ENCODE measurements at regions not wholly inside any gene's neighbourhood (a gene's known extent, or its start where the extent isn't known, plus 50 kb on each side); places are given as distances from the start of the nearest gene placed in this dataset.

DNA sequence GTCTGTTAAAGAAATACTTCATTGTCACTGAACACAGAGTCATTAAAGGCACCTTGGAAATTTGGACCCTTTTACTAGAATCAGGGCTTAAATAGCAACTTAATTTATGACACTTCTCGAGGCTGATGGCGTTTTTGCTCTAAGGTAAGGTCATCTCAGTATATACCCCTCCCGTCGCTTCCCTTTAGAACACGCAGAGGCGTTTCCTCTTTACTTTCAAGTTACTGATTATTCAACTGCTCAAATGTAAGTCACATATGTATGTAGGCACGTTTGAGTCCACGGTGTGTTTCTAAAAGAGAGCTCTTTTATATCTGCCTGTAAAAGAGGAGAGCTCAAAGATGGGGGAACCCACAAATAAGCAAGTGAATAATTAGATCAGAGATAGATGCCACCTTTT lies 181.5 kb downstream of the TSHZ3 start:
- no peak for DNase-seq (ENCODE audit: low read depth)
- in situ Hi-C loops (cut with HindIII; ENCODE audit: low pct_unique_long_range_greater_than_20kb, low sequenced_read_pairs) = no loop called here

DNA sequence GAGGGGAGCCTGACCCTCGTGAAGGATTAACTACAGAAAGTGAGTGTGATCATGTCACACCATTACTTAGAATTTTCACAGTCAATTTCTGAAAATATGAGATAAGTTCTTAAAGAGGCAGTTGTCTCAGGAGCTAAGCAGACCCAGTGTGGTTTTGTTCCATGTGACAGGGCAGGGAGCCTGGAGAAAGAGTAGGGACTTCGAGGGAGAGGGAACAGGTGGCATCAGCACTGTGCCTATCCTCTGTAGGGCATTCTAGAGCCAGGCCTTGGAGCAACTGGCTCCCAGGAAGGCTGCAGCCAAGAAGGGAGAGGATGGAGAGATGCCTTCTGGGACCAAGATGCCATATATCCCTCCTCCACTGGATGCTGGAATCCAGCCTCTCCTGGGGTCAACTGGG lies 183.0 kb downstream of the TSHZ3 start:
- in situ Hi-C loops (cut with HindIII; ENCODE audit: low pct_unique_long_range_greater_than_20kb, low sequenced_read_pairs) = no loop called here
- no peak for DNase-seq (ENCODE audit: low read depth)

DNA sequence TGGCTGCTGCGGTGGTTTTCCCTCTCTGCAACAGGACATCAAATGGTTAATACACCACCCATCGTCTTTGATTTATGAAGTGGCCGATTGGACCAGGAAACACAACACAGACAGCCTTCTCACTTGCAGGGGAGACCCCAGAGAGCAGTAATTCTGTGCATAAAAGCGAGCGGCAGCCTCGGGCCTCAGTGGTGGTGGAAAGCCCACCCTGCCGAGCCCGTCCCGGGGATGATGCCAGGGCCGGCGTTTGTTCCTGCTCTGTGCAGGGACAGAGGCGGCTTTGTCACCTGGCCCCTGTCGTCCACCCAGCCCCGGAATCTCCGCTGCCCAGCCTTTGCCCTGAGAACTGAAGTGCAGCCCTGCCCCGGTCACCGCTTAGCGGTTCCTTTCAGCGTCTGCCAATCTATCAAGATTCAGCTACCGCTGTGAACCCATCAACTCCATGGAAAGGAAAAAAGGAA lies 184.4 kb downstream of the TSHZ3 start:
- no peak for DNase-seq (ENCODE audit: low read depth)
- in situ Hi-C loops (cut with HindIII; ENCODE audit: low pct_unique_long_range_greater_than_20kb, low sequenced_read_pairs) = no loop called here

DNA sequence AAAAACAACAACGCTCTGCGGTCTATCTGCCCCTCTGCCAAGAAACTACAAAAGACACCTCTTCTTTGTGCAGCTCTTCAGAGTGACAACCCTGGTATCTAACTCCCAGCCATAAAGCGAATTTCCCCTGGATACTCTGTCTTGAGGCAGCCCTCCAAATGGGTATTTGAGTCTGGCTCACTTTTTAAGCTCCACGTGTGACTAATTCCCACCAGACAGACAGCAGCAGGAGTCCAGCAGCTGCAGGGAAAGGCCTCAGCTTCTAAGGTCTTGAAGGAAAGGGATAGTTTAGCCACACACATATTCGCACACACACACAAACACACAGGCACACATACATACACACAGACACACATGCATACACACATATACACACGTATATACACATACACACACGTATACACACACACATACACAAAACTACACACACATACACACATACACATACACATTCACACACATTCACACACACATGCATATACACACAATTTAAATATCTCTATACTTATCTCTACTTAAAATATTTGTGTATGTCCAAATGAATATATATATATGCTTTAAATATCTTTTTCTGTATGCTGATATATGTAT lies 188.8 kb downstream of the TSHZ3 start:
- no peak for DNase-seq (ENCODE audit: low read depth)
- in situ Hi-C loops (cut with HindIII; ENCODE audit: low pct_unique_long_range_greater_than_20kb, low sequenced_read_pairs) = no loop called here

DNA sequence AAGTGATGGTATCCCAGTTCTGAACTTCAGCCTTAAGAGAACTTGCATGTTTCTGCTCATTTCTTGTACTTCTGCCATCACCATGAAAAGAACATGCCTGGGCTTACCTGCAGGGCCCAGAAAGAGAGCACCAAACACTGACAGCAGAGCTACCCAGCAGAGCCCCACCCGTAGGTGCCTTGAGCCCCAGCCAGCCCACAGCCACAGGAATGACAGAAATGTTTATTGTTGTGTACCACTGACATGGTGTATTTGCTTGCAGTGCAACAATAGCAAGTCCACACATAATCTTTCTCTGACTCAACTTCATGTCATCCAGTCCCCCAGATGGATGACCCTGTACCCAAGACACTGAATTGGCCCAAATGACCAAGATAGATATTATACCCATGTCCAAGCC lies 195.2 kb downstream of the TSHZ3 start:
- no peak for DNase-seq (ENCODE audit: low read depth)
- in situ Hi-C loops (cut with HindIII; ENCODE audit: low pct_unique_long_range_greater_than_20kb, low sequenced_read_pairs) = no loop called here

DNA sequence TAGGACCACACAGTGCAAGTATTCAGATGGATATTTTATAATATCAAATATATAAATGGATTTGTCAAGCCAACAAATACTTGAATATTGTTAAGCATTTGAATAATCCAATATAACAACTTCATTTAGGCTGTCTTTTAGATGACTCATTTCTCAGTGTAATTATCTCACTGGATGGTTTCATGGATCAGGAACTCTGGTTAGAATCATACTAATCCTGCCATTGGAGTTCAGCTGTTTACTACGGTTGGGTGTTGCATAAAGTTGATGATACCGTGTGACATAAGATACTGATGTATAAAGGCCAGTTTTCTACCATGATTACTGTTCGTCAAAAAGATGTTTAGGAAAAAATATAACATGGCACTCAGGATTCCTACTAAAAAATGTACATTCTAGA lies 196.3 kb downstream of the TSHZ3 start:
- DNase-seq (ENCODE audit: low read depth) = no peak
- in situ Hi-C loops (cut with HindIII; ENCODE audit: low pct_unique_long_range_greater_than_20kb, low sequenced_read_pairs) = no loop called here

DNA sequence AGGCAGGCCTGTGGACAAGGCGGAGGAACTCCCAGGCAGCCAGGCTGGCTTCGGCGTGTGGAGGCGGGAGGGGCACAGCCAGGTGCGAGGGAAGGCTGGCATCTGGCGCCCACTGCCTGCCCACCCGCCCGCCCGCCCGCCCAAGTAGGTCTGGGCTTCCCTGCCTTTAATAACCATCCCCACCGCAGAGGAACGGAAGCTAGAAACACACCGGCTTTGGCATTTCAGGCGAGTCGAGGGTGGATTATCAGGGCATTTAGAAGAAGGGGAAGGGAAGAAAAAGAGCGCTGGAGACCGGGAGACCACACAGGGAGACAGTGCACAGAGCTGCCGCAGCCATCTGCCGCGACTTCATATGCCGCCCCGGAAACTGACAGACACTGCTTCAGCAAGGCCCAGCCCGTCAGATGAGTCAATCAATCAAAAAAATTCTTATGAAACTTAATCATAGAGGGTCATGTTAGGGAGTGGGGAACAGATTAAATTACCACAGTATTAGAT lies 199.7 kb downstream of the TSHZ3 start:
- no peak for DNase-seq (ENCODE audit: low read depth)
- in situ Hi-C loops (cut with HindIII; ENCODE audit: low pct_unique_long_range_greater_than_20kb, low sequenced_read_pairs) = no loop called here

DNA sequence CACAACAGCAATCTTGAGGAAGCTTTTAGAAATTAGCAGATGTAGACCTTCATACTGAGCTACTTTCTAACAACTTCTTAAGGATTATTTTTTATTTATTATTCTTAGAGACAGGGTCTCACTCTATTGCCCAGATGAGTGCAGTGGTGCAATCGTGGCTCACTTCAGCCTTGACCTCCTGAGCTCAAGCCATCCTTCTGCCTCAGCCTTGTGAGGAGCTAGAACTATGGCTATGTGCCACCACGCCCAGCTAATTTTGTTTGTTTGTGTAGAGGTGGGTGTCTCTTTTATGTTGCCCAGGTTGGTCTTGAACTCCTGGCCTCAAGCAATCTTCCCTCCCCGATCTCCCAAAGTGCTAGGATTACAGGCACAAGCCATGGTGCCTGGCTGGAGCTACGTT lies 200.6 kb downstream of the TSHZ3 start:
- no peak for DNase-seq (ENCODE audit: low read depth)
- in situ Hi-C loops (cut with HindIII; ENCODE audit: low pct_unique_long_range_greater_than_20kb, low sequenced_read_pairs) = no loop called here

DNA sequence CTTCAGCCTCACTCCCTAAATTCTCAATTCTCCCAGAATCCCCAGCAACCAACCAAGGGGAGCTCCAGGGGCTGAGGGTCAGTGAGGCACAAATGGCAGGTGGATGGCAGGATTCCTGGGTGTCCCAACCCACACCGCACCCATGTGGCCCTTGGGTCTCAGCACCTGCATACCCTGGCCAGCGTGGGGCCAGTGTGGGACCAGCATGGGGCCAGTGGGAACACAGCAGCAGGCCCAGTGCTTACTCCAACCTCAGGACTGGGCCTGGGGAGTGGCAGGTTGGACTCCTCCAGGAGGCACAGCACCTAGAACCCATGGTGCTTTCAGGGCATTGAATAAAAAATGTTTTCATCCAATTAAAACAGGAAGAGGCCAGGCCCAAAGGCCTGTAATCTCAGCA lies 202.0 kb downstream of the TSHZ3 start:
- no peak for DNase-seq (ENCODE audit: low read depth)
- in situ Hi-C loops (cut with HindIII; ENCODE audit: low pct_unique_long_range_greater_than_20kb, low sequenced_read_pairs) = no loop called here

DNA sequence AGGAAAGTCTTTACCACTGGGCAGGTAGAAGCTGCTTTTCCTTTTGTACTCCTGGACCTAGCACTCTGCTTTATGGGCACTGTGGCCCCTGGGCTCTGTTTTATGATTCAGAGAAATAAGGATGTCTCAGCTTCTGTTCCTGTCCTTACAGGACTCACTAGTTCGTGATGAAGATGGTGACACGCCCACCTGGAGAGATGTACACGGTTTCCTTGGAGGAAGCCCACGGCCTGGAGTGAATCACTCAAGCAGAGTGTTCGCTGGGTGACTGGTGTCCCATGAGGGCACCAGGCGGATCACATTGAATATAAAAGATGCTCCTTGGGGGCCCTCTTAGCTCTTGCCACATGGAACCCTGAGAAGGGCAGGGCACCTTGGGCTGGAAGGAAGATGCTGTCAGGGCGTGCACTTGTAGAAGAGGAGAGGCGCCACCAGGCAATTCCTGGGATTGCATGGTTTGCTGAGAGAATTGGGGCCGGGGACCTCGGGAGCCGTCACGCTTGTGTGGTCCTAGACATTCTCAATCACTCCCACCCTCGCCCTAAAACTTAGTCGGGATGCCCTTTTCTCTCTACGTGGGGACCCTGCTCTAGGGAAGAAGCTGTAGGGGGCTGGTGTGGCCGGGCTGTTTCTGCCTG lies 202.6 kb downstream of the TSHZ3 start:
- in situ Hi-C loops (cut with HindIII; ENCODE audit: low pct_unique_long_range_greater_than_20kb, low sequenced_read_pairs) = no loop called here

DNA sequence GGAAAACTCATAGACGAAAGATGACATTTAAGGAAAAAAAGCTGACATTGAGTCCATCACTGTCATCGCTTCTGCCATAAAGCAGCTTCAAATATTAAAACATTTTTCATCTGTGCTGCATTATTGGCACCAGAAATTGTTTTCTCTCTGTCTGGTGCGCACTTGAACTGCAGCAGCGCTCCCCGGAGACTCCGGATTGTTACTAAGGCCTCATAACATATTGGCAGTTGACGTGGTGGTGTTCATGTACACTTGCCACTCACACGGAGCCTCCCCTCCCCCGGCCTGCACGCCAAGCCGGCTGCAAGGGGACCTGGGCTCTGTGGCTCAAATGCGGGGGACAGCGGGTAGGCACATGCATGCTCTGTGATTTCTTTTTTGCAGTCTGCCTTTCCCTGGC lies 203.2 kb downstream of the TSHZ3 start:
- DNase-seq (ENCODE audit: low read depth) = no peak
- in situ Hi-C loops (cut with HindIII; ENCODE audit: low pct_unique_long_range_greater_than_20kb, low sequenced_read_pairs) = no loop called here

More for the DNA sequence above, 202.6 kb downstream of the TSHZ3 start:
- no peak for DNase-seq (ENCODE audit: low read depth)

DNA sequence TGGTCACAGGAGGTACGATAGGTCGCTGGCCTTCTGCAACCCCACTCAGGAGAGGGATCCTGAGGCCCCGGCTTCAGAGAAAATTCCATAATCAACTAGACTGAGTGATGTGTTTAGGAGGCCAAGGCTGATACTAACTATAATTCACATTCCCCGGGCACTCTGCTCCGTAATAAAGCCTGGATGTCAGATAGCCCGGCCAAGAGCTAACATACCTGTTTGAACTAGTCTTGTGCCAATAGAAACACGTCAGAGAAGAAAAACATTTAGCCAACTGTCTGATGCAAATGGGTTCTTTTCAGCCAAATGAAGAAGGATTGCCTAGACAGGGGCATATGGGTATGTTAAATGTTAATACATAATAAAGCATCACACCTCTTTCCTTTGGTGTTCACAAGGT lies 204.2 kb downstream of the TSHZ3 start:
- in situ Hi-C loops (cut with HindIII; ENCODE audit: low pct_unique_long_range_greater_than_20kb, low sequenced_read_pairs) = no loop called here
- DNase-seq (ENCODE audit: low read depth) = no peak

DNA sequence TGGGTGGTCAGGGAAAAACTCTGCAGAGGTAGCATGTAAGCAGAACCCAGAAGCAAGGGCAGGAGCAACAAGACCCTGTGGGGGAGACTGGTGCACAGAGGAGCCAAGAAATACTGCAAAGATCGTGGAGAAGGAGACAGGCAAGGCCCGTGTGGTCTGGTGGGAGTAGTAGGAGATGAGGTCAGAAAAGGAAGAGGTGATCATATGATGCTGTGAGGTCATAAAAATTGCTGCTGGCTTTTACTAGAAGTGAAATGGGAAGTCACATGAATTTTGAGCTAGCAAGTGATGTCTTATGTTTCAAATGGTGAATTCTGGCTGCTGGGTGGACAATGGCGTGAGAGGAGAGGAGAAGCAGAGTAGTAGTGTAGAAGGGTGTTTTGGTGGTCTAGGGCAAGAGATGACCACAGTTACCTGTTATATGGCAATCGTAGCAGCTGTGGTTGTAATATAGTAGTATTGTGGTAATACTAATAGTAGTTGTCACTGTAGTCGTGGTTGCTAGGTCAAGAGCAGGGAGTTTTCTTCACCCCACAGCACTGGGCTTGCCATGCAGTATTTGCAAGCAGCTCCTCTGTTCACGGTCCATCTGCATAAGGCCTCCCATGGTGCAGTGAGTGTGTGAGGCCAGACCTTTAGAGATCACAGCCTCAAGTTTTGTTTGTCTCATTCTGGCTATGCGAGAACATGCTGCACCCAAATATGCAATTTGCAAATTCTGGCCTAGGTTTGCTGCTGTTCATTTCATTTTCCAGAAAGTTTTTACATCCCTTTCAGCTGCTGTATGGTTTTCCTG lies 205.0 kb downstream of the TSHZ3 start:
- in situ Hi-C loops (cut with HindIII; ENCODE audit: low pct_unique_long_range_greater_than_20kb, low sequenced_read_pairs) = no loop called here
- DNase-seq (ENCODE audit: low read depth) = no peak

DNA sequence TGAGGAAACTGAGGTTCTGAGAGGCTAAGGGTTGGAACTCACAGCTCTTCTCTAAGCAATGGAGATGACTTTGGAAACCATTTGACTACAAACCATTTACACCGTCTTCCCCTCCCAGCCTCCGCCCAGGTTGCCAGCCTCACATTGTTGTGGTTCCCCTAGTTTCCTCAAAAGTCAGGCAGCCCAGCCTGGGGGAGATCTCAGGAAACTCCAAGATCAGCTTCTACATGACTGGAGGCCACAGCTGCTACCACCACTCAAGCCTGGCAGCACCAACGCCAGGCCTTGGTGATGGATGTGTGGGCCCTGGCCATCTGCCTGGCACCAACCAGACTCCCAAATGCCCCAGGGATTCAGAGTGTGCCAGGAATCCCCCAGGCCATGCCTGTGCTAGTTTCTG lies 207.9 kb downstream of the TSHZ3 start:
- no peak for DNase-seq (ENCODE audit: low read depth)
- in situ Hi-C loops (cut with HindIII; ENCODE audit: low pct_unique_long_range_greater_than_20kb, low sequenced_read_pairs) = no loop called here

DNA sequence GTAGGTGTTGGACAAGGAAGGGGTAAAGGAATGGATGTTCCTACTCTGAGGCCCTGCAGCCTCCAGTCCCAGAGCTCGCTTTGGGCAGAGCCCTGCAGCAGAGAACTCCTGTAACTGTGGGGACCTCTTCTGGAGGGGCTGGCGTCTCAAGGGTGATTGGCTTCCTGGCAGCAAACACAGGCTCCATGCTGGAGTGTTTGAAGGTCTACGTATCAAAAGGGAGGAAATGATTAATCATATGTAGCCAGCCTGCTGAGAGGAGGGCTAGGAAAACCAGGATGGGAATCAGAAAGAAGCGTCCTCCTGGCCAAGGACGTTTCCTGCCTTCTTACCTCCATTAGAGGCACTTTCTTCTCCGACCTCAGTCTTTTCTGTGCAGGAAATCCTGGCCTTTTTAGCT lies 208.5 kb downstream of the TSHZ3 start:
- no peak for DNase-seq (ENCODE audit: low read depth)
- in situ Hi-C loops (cut with HindIII; ENCODE audit: low pct_unique_long_range_greater_than_20kb, low sequenced_read_pairs) = no loop called here

DNA sequence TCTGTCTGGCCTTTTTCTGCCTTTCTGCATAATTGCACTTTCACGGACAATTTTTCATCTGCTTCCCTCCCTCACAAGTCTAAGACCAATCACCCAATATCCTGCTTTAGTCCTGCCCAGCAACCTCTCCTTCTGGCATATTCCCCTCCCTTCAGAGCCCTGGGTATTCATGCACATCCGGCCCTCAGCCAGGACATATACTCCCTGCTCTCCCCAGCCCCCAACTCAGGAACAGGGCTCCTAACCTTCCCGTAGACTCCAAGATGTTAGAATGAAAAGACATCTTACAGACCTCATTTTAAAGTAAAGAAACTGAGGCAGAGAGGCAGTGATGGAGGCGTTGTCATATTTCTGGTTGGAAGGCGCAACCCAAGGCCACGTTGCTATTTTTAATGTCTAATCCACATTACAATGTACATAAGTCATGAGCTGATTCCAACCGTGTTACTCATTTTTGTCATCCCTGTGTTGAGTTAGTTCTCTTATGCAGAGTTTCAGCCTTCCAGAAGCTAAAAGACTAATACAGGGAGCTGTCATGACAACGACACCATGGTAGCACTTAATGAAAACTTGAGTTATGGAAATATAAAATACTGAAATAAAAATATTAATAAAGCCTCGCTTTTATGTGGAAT lies 209.2 kb downstream of the TSHZ3 start:
- in situ Hi-C loops (cut with HindIII; ENCODE audit: low pct_unique_long_range_greater_than_20kb, low sequenced_read_pairs) = no loop called here
- peak; percentile 75 for DNase-seq (ENCODE audit: low read depth)

DNA sequence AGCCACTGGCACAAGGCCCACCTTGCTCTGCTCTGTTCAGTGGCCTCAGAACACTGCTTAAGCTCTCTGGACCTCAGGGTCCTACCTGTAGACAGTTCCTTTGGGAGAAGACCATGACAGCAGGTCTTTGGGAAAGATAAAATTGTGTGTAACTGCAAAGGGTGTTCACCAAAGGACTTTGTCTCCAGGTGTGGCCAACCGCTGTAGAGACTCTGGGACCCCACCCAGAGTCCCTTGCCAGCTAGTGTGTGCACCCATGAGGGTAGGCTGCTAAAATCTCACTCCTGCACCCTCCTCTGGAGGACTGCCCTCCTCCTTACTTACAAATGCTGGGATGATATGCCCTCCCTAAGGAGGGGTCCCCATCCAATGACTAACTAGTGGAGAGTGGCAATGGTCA lies 211.2 kb downstream of the TSHZ3 start:
- in situ Hi-C loops (cut with HindIII; ENCODE audit: low pct_unique_long_range_greater_than_20kb, low sequenced_read_pairs) = no loop called here
- no peak for DNase-seq (ENCODE audit: low read depth)

DNA sequence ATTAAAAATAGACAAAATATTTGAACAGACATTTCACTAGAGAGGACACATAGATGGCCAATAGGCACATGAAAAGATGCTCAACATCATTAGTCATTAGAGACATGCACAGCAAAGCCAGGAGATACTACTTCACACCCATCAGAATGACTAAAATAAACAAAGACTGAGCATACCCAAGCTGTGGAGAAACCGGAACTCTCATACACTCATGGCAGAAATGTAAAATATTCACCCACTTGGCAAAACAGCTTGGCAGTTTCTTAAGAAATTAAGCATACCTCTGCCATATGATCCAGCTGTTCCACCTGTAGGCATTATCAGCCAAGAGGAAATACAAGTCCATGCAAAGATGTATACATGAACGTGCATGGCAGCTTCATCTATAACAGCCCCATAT lies 213.4 kb downstream of the TSHZ3 start:
- no peak for DNase-seq (ENCODE audit: low read depth)
- in situ Hi-C loops (cut with HindIII; ENCODE audit: low pct_unique_long_range_greater_than_20kb, low sequenced_read_pairs) = no loop called here

DNA sequence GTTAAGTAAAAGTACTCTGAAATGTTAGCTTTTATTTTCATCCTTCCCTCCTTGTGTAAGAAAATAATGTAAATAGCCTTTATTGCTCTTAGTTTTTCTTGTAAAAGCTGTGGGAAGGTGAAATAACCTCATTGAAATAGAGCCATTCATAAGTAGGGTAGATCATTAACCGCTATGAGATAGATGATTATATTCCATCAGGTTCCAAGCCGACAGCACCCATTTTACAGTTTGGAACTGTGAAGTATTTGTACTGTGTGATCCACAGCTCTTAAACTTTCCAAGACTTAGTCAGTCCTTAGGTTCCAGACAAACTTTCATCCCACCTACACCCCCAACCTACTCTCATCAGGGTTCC lies 216.5 kb downstream of the TSHZ3 start:
- no peak for DNase-seq (ENCODE audit: low read depth)
- in situ Hi-C loops (cut with HindIII; ENCODE audit: low pct_unique_long_range_greater_than_20kb, low sequenced_read_pairs) = no loop called here
